Activated gamma-delta T cell treated with Interleukin-2 at 50 U/mL for 16 hours (primary cell): ENCODE measurements at regions not wholly inside any gene's neighbourhood (a gene's known extent, or its start where the extent isn't known, plus 50 kb on each side); places are given as distances from the start of the nearest gene placed in this dataset.

Experiments
- DNase-seq: peaks from one replicate; pipeline ENCODE4 v3.0.0-alpha.2; 2020

DNA sequence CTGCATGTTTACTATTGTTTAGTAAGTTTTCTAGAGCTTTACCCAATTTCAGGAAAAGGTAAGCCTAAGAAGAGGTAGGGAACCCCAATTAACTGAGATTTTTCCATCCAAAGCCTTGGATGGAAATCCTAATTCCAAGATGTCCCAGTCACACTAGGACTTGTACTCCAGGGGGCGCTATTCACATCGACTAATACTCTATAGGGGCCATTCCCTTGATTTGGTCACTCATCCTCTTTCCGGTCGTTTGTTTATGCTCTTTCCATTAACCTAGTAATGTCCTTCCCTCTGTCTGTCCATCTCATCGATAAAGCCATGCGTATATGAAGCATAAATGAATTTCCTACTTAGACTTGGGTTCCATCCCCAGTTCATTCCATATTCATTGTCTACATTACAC is 80.8 kb upstream of the FUCA2 start:
- DNase-seq = no peak

DNA sequence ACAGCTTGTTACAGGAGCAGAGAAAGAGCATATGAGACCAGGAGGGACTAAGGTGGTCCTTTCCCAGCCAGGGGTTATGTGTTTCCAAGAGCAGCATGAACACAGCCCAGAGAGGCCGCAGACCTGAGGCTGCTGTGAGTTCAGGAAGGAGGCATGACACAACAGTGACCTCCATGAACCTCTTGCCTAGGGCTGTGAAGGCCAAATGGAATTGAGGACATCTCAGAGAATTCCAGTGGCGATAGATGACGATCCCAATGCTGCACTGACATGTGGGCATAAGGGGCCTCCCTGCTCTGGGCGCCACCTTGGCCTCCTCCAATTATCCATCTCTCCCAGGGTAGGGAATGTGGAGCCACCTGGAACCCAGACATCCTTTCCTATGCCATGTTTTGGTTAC is 79.9 kb upstream of the FUCA2 start:
- no peak for DNase-seq

DNA sequence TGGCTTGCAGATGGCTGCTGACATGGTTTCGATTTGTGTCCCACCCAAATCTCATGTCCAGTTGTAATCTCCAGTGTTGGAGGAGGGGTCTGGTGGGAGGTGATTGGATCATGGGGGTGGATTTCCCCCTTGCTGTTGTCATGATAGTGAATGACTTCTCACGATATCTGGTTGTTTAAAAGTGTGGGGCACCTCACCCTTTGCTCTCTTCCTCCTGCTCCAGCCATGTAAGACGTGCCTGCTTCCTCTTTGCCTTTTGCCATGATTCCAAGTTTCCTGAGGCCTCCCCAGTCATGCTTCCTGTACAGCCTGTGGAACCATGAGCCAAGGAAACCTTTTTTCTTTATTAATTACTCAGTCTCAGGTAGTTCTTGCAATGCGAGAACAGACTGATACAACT is 77.6 kb upstream of the FUCA2 start:
- no peak for DNase-seq

DNA sequence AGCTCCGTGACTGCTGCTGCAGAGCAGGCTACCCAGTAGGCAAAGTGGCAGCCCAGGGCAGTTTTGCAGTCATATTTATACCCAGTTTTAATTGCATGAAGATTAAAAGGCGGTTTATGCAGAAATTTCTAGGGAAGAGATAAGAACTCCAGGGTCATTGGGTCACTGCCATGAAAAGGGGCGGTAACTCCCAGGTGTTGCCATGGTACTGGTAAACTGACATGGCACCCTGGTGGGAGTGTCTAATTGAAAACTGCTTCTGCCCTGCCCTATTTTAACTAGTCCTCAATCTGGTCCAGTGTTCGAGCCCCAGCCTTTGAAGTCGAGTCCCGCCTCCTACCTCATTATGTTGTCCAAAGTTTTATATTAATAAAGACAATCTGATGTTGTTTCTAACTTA is 75.0 kb upstream of the FUCA2 start:
- no peak for DNase-seq

DNA sequence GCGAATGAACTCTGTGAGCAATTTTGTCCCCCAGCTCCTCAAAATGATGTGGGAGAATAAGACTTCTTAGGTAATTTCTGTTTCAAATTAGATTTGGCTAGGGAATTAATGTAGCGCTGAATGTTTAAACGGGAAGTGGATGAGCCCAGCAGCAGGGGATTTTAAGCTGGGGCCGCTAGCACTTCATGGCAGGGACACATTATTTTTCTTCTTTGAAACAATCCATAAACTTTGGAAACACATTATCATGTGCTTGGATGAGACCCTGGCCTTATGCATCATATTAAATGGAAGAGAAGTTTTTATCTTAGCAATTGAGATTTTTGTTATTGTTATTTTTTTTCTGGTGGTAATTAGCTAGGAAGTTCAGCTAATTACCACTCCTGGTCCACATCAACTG is 74.2 kb upstream of the FUCA2 start:
- no peak for DNase-seq

DNA sequence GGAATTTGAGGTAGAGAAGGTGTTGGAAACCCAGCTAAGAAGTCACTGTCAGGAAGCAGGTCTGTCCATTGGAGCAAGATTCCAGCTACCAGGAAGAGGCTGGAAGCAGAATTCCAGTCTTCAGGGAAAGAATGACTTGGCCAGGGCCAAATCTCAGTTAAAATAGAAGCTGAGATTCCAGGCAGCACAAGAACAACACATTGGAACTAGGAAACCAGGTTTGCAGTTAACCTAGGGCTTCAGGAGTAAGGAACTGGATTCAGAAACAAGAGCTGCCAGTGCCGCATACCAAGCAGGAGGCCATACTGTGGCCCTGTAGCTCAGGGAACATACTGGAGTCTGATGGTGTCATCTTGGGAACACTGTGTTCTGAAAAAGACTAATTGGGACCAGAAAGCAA is 73.7 kb upstream of the FUCA2 start:
- DNase-seq = no peak

DNA sequence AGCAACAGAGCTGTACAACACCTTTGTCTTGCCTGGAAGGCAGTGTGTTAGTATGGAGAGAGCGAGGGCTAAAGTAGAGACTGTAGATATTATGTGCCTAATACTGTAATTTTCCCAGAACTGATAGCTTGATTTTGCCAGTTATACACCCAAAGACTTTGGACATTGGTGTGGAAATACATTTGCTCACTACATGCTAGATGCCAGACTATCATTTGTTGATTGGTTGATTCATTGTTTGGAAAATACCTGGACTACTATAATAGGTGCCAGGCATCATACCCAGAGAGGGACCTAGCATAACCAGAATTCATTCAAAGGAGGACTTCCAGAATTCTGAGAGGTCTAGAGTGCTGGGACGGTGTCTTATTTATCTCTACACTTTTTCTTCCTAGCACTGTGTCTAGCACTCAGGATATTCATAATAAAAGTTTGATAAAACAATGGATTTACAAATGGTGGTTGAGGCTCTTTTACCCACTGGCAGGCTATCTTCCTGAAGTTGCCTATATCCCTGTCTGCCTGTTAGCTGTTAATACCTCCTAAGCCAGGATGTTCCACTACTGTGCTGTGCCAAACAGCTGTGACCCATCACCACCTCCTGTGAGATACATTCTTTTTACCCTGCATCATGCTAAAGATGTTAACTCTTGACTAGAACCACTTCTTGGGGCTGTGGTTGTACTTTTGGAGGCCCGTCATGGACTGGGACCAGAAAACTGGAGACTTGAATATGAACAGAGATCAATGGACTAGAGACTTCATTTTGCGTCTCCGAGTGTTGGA is 72.2 kb upstream of the FUCA2 start:
- no peak for DNase-seq

DNA sequence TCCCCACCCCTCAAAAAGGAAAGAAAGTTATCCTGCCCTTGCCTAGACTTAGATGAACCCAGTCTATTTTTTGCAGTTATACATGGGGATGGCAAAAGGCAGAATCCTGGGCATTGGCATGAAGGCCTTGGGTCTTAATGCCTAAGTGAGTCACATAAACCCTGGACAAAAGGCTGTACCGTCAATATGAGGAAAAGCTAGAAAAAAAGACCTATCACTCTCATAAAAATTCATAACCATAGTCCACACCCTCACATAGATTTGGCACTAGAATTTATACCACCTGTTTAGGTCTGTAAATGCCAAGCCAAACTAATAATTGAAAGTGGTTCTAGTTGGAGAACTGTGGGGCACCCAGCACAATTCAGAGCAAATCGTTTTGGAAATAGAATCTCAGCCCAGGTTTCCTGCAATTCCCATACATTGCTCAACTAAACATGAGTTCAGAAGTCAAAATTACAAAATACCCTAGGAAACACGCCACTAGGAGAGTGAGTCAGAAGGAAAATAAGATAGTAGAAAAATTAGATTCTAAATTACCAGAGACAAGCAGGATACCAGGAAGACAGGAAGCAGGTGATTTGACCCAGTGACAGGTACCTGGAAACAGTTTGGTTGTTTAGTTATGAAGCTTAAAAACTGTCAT is 70.4 kb upstream of the FUCA2 start:
- no peak for DNase-seq

DNA sequence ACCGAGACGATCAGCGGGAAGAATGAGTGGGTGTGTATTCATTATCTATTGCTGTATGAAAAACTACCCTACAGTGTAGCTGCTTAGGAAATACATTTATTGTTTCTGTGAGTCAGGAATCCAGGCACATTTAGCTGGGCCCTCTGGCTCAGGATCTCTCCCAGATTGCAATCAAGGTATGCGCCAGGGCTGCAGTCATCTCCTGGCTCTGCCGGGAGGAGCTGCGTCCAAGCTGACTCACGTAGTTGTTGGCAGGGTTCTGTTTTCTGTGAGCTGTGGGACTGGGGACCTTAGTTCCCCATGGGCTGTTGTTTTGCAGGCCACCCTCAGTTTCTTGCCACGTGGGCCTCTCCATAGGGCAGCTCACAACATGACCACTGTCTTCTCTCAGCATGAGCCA is 68.2 kb upstream of the FUCA2 start:
- no peak for DNase-seq

DNA sequence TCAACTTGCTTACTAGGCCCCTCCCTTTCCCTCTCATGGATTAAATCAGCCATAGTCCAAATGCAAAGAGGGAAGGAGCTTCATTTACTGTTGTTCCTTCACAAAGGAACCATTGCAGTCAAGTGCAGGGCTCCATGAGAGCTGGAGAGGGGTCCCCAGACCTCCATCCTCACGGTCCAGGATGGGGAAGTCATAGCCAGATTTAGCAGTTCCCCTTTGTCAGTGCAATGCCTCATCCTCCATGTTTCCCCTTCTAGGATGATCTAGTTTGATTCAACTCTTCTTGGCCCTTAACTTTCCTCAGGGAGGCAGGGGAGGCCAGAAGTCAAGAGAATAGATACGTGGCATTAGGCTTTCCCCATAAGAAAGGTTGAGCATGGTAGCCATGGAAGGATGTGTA is 66.5 kb upstream of the FUCA2 start:
- no peak for DNase-seq

DNA sequence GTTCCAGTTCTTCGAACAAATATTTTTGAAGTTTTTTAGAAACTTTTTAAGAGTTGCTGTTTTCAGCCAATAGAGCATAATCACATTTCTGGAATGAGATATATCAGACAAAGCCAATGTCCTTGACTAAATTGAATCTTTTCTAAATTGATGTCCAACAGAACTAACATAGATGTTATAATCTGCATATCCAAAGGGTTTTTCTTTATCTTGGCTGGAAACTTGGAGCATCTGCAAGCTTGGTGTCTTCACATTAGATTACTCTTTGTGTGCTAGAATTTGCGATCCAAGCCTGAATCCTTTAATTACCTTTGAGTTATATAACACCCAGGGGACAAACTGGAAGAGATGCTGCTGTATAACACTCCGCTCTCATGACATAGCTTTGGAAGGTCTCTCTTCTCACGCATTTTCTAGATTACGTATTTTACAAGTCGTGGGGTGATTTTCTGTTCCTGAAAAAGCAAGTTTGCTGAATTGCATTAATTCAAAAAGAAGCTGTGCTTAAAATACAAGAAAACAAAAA is 64.4 kb upstream of the FUCA2 start:
- DNase-seq = no peak

DNA sequence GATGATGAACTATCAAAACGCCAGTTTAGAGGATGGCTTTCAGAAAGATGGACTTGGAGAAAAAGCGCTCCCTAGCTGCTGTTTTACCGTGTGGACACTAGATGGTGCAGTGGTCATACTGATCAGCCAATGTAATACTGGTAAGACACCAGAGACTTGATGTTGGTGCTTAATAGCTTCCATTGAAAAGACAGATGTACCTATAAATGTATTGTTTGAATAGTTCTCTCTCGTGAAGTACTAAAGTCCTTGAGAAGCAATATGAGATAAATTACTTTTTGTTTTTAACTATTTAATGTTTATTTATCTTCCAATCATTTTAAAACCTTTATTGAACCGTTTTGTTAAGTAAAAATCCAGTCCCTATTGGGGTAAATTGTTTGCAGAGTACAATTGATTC is 63.9 kb upstream of the FUCA2 start:
- peak; percentile 49 for DNase-seq

DNA sequence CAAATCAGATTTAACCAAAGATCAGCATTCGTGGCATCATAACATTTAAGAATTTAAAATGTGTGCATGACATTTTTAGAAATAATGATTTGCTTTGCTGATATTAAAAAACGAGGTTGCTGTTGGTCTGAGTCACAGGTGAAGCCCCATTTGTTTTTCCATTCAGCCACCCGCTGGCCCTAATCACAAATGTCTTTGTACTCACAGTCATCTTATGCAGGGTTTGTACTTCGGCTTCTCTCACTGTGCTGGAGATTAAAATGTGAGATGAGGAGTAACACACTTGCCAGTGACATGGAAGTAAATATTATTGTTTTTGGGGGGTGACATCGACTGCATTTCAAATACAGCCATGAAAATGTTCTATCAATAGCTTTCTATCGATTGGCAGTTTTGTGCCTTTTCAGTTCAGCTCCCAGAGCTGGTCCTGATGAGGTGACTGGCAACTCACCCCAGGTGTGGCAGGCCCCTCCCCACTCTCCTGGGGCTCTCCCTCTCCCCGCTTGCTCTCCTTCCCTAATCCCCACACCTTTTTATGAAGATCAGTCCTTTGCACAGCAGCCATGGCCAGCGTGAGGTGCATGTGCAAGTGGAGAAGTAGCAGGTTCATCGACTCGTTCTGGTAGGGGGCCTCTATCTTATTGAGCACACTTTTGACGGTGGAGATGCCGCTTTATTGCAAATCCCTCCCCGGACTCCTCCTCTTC is 58.8 kb upstream of the FUCA2 start:
- DNase-seq = no peak

DNA sequence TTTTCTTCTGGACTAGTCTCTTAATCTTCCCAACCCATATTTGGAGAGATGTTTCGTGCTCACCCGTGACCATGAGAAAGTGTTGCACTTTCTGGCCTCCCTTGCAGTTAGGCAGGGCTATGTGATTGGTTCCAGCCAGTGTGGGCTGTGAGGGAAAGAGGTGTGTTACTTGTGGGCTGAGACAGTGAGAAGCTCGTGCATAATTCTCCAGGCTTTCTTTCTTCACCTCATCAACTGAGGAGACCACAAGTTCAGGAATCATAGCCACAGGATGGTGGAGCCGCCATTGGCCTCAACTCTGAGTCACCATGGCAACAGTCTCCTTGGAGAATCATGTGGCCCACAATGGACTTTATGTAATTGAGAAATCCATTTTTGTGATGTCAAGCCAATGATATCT is 57.5 kb upstream of the FUCA2 start:
- DNase-seq = no peak

DNA sequence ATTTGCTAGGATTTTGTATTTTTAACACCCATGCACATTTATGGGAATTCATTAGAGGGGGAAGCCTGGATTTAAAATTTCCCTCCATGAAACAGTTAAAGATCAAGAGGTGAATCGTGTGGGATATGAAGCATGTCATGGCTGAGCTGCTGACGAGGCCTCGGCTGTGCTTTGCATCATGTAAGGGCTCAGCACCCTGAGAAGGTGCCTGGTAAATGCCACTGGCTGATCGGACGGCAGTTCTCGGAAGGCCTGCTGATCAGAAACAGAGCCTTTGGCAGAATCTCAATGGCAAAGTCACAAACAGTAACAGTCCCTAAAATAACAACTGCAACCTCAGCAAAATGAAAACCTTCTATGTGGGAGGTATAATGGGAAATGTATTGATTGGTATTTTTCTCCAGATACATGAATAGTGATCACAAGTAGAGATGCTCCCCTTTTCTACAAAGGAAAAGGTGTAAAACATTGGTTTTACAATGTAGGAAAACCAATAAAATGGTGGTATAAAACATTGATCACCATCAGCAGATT is 53.0 kb upstream of the FUCA2 start:
- DNase-seq = no peak

DNA sequence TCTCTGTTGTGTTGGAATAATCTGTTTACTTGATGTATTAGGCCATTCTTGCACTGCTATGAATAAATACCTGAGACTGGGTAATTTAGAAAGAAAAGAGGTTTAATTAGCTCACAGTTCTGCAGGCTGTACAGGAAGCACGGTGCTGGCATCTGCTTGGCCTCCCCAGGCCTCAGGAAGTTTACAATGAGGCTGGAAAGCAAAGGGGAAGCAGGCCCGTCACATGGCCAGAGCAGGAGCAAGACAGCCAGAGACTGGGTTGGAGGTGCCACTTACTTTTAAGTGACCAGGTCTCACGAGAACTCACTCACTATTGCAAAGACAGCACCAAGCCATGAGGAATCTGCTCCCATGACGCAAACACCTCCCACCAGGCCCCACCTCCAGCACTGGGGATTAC is 50.6 kb upstream of the FUCA2 start:
- no peak for DNase-seq
